Keratinocyte (primary cell): ENCODE measurements at regions not wholly inside any gene's neighbourhood (a gene's known extent, or its start where the extent isn't known, plus 50 kb on each side); places are given as distances from the start of the nearest gene placed in this dataset.

Experiments used
- DNase-seq: peaks from one replicate; pipeline ENCODE4 v3.0.0-alpha.2; 2011; ENCODE audit warnings: low read depth, missing footprints, low spot score
- FAIRE-seq: peaks from 2 replicates; lab custom pipeline; 2011; peaks lifted over from hg19 to GRCh38; lab: Jason Lieb, UNC
- H2AFZ ChIP-seq: 2 replicates; pipeline ENCODE4 v1.6.0; 2012; ENCODE audit warnings: low read length, control low read depth, inconsistent platforms; ENCODE audit not compliant: control insufficient read depth
- H3K27ac ChIP-seq: 2 replicates; pipeline ENCODE4 v1.5.1; 2011; ENCODE audit warnings: low read length; ENCODE audit not compliant: control insufficient read depth, insufficient read depth
- H3K27me3 ChIP-seq: 3 replicates; pipeline ENCODE4 v1.6.0; 2011; ENCODE audit warnings: low read length; ENCODE audit not compliant: control insufficient read depth, insufficient read depth; ENCODE audit errors: extremely low read depth
- H3K36me3 ChIP-seq, 2 experiments: 2 replicates in 1 of 2; 3 replicates in 1 of 2; pipeline ENCODE4 v1.5.1; 2011; ENCODE audit warnings: low read length in 2 of 2, mild to moderate bottlenecking in 1 of 2; ENCODE audit not compliant: control insufficient read depth in 2 of 2, insufficient read depth in 2 of 2; ENCODE audit errors: extremely low read depth in 1 of 2
- H3K4me1 ChIP-seq: 3 replicates; pipeline ENCODE4 v1.5.1; 2011; ENCODE audit warnings: low read length; ENCODE audit not compliant: control insufficient read depth, insufficient read depth; ENCODE audit errors: extremely low read depth
- H3K4me2 ChIP-seq: 3 replicates; pipeline ENCODE4 v1.6.0; 2011; ENCODE audit warnings: low read depth, low read length; ENCODE audit not compliant: control insufficient read depth, insufficient read depth; ENCODE audit errors: extremely low read depth
- H3K4me3 ChIP-seq, 3 experiments: fragments of 200-600 bp in 1 of 3; sonication (generic) in 1 of 3; 2 replicates in 2 of 3; 3 replicates in 1 of 3; pipeline ENCODE4 v1.5.1; 2011 to 2016; ENCODE audit warnings: low read length in 3 of 3, mild to moderate bottlenecking in 3 of 3, control low read depth in 2 of 3, inconsistent platforms in 1 of 3, low read depth in 1 of 3, mixed read lengths in 1 of 3, mixed run types in 1 of 3, moderate library complexity in 1 of 3; ENCODE audit not compliant: control insufficient read depth in 2 of 3, insufficient read depth in 2 of 3; ENCODE audit errors: extremely low read depth in 1 of 3
- H3K79me2 ChIP-seq: 2 replicates; pipeline ENCODE4 v1.6.0; 2012; ENCODE audit warnings: low read length; ENCODE audit not compliant: control insufficient read depth, insufficient read depth
- H3K9ac ChIP-seq: 3 replicates; pipeline ENCODE4 v1.6.0; 2011; ENCODE audit warnings: low read length; ENCODE audit not compliant: control insufficient read depth, insufficient read depth; ENCODE audit errors: extremely low read depth
- H3K9me1 ChIP-seq: 3 replicates; pipeline ENCODE4 v1.6.0; 2011; ENCODE audit warnings: low read length; ENCODE audit not compliant: control insufficient read depth, insufficient read depth; ENCODE audit errors: extremely low read depth
- H3K9me3 ChIP-seq: 2 replicates; pipeline ENCODE4 v1.5.1; 2012; ENCODE audit warnings: low read depth, low read length; ENCODE audit not compliant: control insufficient read depth
- H4K20me1 ChIP-seq: 3 replicates; pipeline ENCODE4 v1.6.0; 2011; ENCODE audit warnings: low read length; ENCODE audit not compliant: control insufficient read depth, insufficient read depth; ENCODE audit errors: extremely low read depth
- CTCF ChIP-seq, 3 experiments: IDR thresholded peaks in 1 of 3; conservative IDR thresholded peaks in 1 of 3; optimal IDR thresholded peaks in 1 of 3; 2 replicates in 2 of 3; 3 replicates in 1 of 3; pipeline versions ENCODE3 to v1.5.1; 2011; ENCODE audit warnings: low read length in 3 of 3, mild to moderate bottlenecking in 3 of 3, moderate library complexity in 2 of 3, control low read depth in 1 of 3, inconsistent platforms in 1 of 3; ENCODE audit not compliant: insufficient read depth in 2 of 3; ENCODE audit errors: extremely low read depth in 1 of 3
- EZH2 ChIP-seq: IDR thresholded peaks from one replicate; pipeline ENCODE4 v1.6.1; 2012; ENCODE audit warnings: inconsistent platforms, mild to moderate bottlenecking, low read length, moderate library complexity
- dilution Hi-C: fragments of 300-500 bp; cut with MboI; formaldehyde crosslinking; loops from one replicate; pipeline ENCODE4 v1.7.0; 2020; ENCODE audit warnings: low sequenced_read_pairs; ENCODE audit not compliant: extremely low pct_ligation_motif_present

DNA sequence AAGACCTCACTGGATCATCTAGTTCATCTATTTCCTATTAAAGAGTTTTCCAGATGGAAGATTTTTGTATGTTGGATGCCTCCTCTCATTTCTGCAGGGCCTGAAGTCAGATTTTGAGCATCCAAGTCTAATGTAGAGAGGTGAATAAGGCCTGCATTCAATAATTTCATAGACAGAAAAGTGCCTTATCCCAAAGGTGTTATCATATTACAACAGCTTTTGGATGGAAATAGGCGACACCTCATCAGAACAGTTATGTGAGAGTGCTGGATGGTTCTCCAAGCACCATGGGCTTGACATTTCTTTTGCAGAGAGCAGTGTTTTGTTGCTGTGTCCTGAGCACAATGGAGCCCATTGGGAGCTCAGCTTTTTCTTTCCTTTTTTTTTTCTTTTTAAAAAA lies 162.4 kb upstream of the MEOX2 start:
- Histone ChIP-seq H3K4me1 (no peaks in the 10 kb centered on the region), H3K79me2 (no peaks in the 10 kb centered on the region), H3K9me1 (no peaks in the 10 kb centered on the region), H3K27me3 (no peaks in the 10 kb centered on the region), H3K36me3 (no peaks in the 10 kb centered on the region), H3K4me2 (no peak overlapping the region), H3K9ac (no peak overlapping the region), H4K20me1 (no peaks in the 10 kb centered on the region), H2AFZ (no peak overlapping the region), H3K4me3 (no peak overlapping the region), H3K27ac (no peak overlapping the region), H3K9me3 (no peaks in the 10 kb centered on the region)
- DNase-seq (no peak), FAIRE-seq (no peak)
- TF ChIP-seq EZH2 (no peak), CTCF (optimal IDR thresholded peaks at IDR 0.05 in 1 of 3, IDR thresholded peaks at IDR 0.05 in 1 of 3, conservative IDR thresholded peaks at IDR 0.05 in 1 of 3; ENCODE audit: extremely low read depth in 1 of 3, insufficient read depth in 2 of 3, low read length in 3 of 3) (no peak)
- dilution Hi-C loops: no loop called here

DNA sequence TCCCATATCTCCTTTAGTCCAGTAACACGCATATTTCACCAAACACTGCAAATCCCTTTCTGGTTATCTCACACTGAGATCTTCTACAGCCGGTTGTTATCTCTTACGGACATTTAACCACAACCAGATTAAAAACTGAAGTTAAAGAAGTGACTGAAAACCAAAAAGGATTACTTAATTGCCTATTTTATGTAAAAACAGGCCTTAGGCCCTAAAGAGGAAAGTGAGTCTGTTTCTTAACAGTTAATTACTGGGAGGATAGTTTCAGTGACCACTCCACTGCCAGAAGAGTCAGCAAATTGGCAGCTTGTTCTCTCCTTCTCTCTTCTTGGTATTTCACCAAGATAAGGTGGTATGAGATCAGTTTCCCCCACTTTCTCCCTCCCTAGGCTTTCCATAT lies 161.9 kb upstream of the MEOX2 start:
- no peak overlapping the region for H3K4me2 ChIP-seq
- H3K4me1 ChIP-seq: no peaks in the 10 kb centered on the region
- H2AFZ ChIP-seq: no peak overlapping the region
- no peak for DNase-seq
- no peaks in the 10 kb centered on the region for H3K79me2 ChIP-seq
- no peaks in the 10 kb centered on the region for H3K27me3 ChIP-seq
- H3K9ac ChIP-seq: no peak overlapping the region
- no peak for FAIRE-seq
- no peak overlapping the region for H3K4me3 ChIP-seq
- dilution Hi-C loops: no loop called here
- no peak for TF ChIP-seq EZH2
- TF ChIP-seq CTCF (optimal IDR thresholded peaks at IDR 0.05 in 1 of 3, IDR thresholded peaks at IDR 0.05 in 1 of 3, conservative IDR thresholded peaks at IDR 0.05 in 1 of 3; ENCODE audit: extremely low read depth in 1 of 3, insufficient read depth in 2 of 3, low read length in 3 of 3): no peak
- H3K9me1 ChIP-seq: no peaks in the 10 kb centered on the region
- no peaks in the 10 kb centered on the region for H4K20me1 ChIP-seq
- no peak overlapping the region for H3K27ac ChIP-seq
- no peaks in the 10 kb centered on the region for H3K36me3 ChIP-seq
- H3K9me3 ChIP-seq: no peaks in the 10 kb centered on the region
